ENCODE measurements at regions not wholly inside any gene's neighbourhood (a gene's known extent, or its start where the extent isn't known, plus 50 kb on each side); places are given as distances from the start of the nearest gene placed in this dataset.

DNA sequence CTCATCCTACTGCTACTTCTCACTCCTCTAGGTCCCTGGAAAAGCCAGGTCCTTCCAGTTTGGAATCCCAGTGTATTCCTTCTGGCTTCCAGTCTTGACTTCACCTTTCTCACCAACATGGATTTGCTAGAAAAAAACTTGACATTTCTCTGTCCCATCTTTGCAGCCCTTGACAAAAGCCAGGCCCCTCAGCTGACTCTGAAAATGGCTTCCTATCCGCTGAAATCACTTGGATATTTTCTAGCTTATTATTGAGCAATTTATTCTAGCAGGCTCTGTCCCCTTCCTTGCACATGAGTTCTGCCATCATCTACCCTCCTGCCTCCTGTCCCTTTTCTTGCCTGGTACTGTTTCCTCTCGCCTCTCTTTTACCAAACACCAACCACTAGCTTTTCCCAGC, 427.2 kb downstream of the BUD13 start:
- no peak for ATAC-seq
- TF ChIP-seq ZFP30 (CRISPR knock-in tag; IDR thresholded peaks at IDR 0.05): no peak
- TF ChIP-seq, protein P1, sequence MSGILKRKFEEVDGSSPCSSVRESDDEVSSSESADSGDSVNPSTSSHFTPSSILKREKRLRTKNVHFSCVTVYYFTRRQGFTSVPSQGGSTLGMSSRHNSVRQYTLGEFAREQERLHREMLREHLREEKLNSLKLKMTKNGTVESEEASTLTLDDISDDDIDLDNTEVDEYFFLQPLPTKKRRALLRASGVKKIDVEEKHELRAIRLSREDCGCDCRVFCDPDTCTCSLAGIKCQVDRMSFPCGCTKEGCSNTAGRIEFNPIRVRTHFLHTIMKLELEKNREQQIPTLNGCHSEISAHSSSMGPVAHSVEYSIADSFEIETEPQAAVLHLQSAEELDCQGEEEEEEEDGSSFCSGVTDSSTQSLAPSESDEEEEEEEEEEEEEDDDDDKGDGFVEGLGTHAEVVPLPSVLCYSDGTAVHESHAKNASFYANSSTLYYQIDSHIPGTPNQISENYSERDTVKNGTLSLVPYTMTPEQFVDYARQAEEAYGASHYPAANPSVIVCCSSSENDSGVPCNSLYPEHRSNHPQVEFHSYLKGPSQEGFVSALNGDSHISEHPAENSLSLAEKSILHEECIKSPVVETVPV (CRISPR knock-in tag; IDR thresholded peaks at IDR 0.05): no peak
- no peak for TF ChIP-seq GLIS3 (CRISPR knock-in tag; IDR thresholded peaks at IDR 0.05)
- TF ChIP-seq ISL1 (CRISPR knock-in tag; IDR thresholded peaks at IDR 0.05): no peak
- no peak for TF ChIP-seq TCF4 (CRISPR knock-in tag; IDR thresholded peaks at IDR 0.05; ENCODE audit: borderline replicate concordance)
- no peak for TF ChIP-seq ARNTL (CRISPR knock-in tag; IDR thresholded peaks at IDR 0.05; ENCODE audit: borderline replicate concordance, low read depth)
- no peak for TF ChIP-seq ZFP3 (CRISPR knock-in tag; IDR thresholded peaks at IDR 0.05)
- TF ChIP-seq POU6F1 (CRISPR knock-in tag; IDR thresholded peaks at IDR 0.05; ENCODE audit: borderline replicate concordance, low read depth): no peak

DNA sequence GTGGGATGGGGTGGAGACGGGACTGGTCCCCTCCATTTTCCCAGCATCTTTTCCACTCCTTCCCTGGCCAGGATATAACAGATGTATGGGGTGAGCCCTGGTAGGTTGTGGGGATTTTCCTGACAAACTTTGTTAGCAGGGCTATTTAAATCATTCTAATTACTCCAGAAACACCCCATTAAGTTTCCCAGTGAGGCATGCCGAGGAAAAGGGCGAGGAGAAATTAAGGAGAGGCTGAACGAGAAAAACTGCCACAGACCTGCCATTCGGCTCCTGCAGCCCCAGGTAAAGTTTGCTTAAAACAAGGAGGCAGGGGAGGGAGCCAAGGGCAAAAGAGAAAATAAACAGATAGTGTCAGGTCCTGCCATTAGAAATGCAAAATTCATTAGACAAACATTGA, 428.2 kb downstream of the BUD13 start:
- TF ChIP-seq ISL1 (CRISPR knock-in tag; IDR thresholded peaks at IDR 0.05): no peak
- TF ChIP-seq POU6F1 (CRISPR knock-in tag; IDR thresholded peaks at IDR 0.05; ENCODE audit: borderline replicate concordance, low read depth): no peak
- TF ChIP-seq ZC3H10 (CRISPR knock-in tag; IDR thresholded peaks at IDR 0.05): no peak
- TF ChIP-seq, protein P2, sequence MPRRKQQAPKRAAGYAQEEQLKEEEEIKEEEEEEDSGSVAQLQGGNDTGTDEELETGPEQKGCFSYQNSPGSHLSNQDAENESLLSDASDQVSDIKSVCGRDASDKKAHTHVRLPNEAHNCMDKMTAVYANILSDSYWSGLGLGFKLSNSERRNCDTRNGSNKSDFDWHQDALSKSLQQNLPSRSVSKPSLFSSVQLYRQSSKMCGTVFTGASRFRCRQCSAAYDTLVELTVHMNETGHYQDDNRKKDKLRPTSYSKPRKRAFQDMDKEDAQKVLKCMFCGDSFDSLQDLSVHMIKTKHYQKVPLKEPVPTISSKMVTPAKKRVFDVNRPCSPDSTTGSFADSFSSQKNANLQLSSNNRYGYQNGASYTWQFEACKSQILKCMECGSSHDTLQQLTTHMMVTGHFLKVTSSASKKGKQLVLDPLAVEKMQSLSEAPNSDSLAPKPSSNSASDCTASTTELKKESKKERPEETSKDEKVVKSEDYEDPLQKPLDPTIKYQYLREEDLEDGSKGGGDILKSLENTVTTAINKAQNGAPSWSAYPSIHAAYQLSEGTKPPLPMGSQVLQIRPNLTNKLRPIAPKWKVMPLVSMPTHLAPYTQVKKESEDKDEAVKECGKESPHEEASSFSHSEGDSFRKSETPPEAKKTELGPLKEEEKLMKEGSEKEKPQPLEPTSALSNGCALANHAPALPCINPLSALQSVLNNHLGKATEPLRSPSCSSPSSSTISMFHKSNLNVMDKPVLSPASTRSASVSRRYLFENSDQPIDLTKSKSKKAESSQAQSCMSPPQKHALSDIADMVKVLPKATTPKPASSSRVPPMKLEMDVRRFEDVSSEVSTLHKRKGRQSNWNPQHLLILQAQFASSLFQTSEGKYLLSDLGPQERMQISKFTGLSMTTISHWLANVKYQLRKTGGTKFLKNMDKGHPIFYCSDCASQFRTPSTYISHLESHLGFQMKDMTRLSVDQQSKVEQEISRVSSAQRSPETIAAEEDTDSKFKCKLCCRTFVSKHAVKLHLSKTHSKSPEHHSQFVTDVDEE (CRISPR knock-in tag; IDR thresholded peaks at IDR 0.05): no peak
- TF ChIP-seq TCF4 (CRISPR knock-in tag; IDR thresholded peaks at IDR 0.05; ENCODE audit: borderline replicate concordance): no peak
- no peak for TF ChIP-seq SNAI2 (CRISPR knock-in tag; IDR thresholded peaks at IDR 0.05)
- TF ChIP-seq ESRRG (CRISPR knock-in tag; IDR thresholded peaks at IDR 0.05): no peak
- TF ChIP-seq CSDC2 (CRISPR knock-in tag; IDR thresholded peaks at IDR 0.05): no peak
- TF ChIP-seq, protein P3, sequence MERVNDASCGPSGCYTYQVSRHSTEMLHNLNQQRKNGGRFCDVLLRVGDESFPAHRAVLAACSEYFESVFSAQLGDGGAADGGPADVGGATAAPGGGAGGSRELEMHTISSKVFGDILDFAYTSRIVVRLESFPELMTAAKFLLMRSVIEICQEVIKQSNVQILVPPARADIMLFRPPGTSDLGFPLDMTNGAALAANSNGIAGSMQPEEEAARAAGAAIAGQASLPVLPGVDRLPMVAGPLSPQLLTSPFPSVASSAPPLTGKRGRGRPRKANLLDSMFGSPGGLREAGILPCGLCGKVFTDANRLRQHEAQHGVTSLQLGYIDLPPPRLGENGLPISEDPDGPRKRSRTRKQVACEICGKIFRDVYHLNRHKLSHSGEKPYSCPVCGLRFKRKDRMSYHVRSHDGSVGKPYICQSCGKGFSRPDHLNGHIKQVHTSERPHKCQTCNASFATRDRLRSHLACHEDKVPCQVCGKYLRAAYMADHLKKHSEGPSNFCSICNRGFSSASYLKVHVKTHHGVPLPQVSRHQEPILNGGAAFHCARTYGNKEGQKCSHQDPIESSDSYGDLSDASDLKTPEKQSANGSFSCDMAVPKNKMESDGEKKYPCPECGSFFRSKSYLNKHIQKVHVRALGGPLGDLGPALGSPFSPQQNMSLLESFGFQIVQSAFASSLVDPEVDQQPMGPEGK (CRISPR knock-in tag; IDR thresholded peaks at IDR 0.05; ENCODE audit: borderline replicate concordance): no peak
- no peak for TF ChIP-seq TOX (CRISPR knock-in tag; IDR thresholded peaks at IDR 0.05; ENCODE audit: borderline replicate concordance)
- TF ChIP-seq BACH2 (CRISPR knock-in tag; IDR thresholded peaks at IDR 0.05; ENCODE audit: borderline replicate concordance): no peak
- ATAC-seq: no peak

- TF ChIP-seq ZC3H10 (CRISPR knock-in tag; IDR thresholded peaks at IDR 0.05) (no peak), ISL1 (CRISPR knock-in tag; IDR thresholded peaks at IDR 0.05) (no peak), TOX (CRISPR knock-in tag; IDR thresholded peaks at IDR 0.05; ENCODE audit: borderline replicate concordance) (no peak), OSR1 (CRISPR knock-in tag; IDR thresholded peaks at IDR 0.05) (no peak), ESRRG (CRISPR knock-in tag; IDR thresholded peaks at IDR 0.05) (no peak), TCF4 (CRISPR knock-in tag; IDR thresholded peaks at IDR 0.05; ENCODE audit: borderline replicate concordance) (no peak), ZFP30 (CRISPR knock-in tag; IDR thresholded peaks at IDR 0.05) (no peak), PPARA (CRISPR knock-in tag; IDR thresholded peaks at IDR 0.05; ENCODE audit: borderline replicate concordance) (no peak)
- ATAC-seq: no peak
Measured at GRCh38 chr11:116343270-116343669, 429.5 kb downstream of the BUD13 start.

GRCh38 chr11:116342148-116342547, 430.6 kb downstream of the BUD13 start:
- no peak for ATAC-seq
- TF ChIP-seq ZNF8 (CRISPR knock-in tag; IDR thresholded peaks at IDR 0.05): no peak
- TF ChIP-seq TOX (CRISPR knock-in tag; IDR thresholded peaks at IDR 0.05; ENCODE audit: borderline replicate concordance): no peak
- TF ChIP-seq, protein P1 (CRISPR knock-in tag; IDR thresholded peaks at IDR 0.05): no peak
- no peak for TF ChIP-seq ZC3H10 (CRISPR knock-in tag; IDR thresholded peaks at IDR 0.05)
- TF ChIP-seq ZFP30 (CRISPR knock-in tag; IDR thresholded peaks at IDR 0.05): no peak
- TF ChIP-seq CSDC2 (CRISPR knock-in tag; IDR thresholded peaks at IDR 0.05): no peak
- no peak for TF ChIP-seq BACH2 (CRISPR knock-in tag; IDR thresholded peaks at IDR 0.05; ENCODE audit: borderline replicate concordance)
- TF ChIP-seq RARB (CRISPR knock-in tag; IDR thresholded peaks at IDR 0.05): no peak
